ENCODE measurements at regions not wholly inside any gene's neighbourhood (a gene's known extent, or its start where the extent isn't known, plus 50 kb on each side); places are given as distances from the start of the nearest gene placed in this dataset.

- no peak for DNase-seq (ENCODE audit: low spot score)
These were observed 685.3 kb downstream of the TRIML1 start for GRCh38 chr4:188824553-188824952.

- DNase-seq (ENCODE audit: low spot score), result no peak
These were observed 687.2 kb downstream of the TRIML1 start for GRCh38 chr4:188826393-188826792.

GRCh38 chr4:188839704-188840103 lies 700.5 kb downstream of the TRIML1 start:
- DNase-seq (ENCODE audit: low spot score), result no peak

GRCh38 chr4:188841523-188841922 lies 702.3 kb downstream of the TRIML1 start:
- DNase-seq (ENCODE audit: low spot score), result no peak

- DNase-seq (ENCODE audit: low spot score), result peak; percentile 8
These were observed 715.2 kb downstream of the TRIML1 start for GRCh38 chr4:188854436-188854835.

GRCh38 chr4:188858696-188859095 lies 719.5 kb downstream of the TRIML1 start:
- DNase-seq (ENCODE audit: low spot score), result no peak

- no peak for DNase-seq (ENCODE audit: low spot score)
These were observed 725.5 kb downstream of the TRIML1 start for GRCh38 chr4:188864741-188865140.

- no peak for DNase-seq (ENCODE audit: low spot score)
These were observed 728.6 kb downstream of the TRIML1 start for GRCh38 chr4:188867796-188868195.

GRCh38 chr4:188869581-188869980 lies 730.3 kb downstream of the TRIML1 start:
- DNase-seq (ENCODE audit: low spot score), result no peak

GRCh38 chr4:188872809-188873208 lies 733.6 kb downstream of the TRIML1 start:
- DNase-seq (ENCODE audit: low spot score), result no peak

GRCh38 chr4:188876881-188877280 lies 737.6 kb downstream of the TRIML1 start:
- no peak for DNase-seq (ENCODE audit: low spot score)

- no peak for DNase-seq (ENCODE audit: low spot score)
These were observed 740.4 kb downstream of the TRIML1 start for GRCh38 chr4:188879598-188879997.

GRCh38 chr4:188887905-188888304 lies 748.7 kb downstream of the TRIML1 start:
- no peak for DNase-seq (ENCODE audit: low spot score)

GRCh38 chr4:188892837-188893236 lies 753.6 kb downstream of the TRIML1 start:
- no peak for DNase-seq (ENCODE audit: low spot score)

- no peak for DNase-seq (ENCODE audit: low spot score)
These were observed 764.7 kb downstream of the TRIML1 start for GRCh38 chr4:188903986-188904385.

GRCh38 chr4:188904617-188905016 lies 765.4 kb downstream of the TRIML1 start:
- no peak for DNase-seq (ENCODE audit: low spot score)

- no peak for DNase-seq (ENCODE audit: low spot score)
These were observed 766.0 kb downstream of the TRIML1 start for GRCh38 chr4:188905248-188905647.

- DNase-seq (ENCODE audit: low spot score), result peak; percentile 36
These were observed 772.0 kb downstream of the TRIML1 start for GRCh38 chr4:188911199-188911598.

GRCh38 chr4:188911707-188912106 lies 772.5 kb downstream of the TRIML1 start:
- DNase-seq (ENCODE audit: low spot score), result no peak

GRCh38 chr4:188915175-188915574 lies 775.9 kb downstream of the TRIML1 start:
- no peak for DNase-seq (ENCODE audit: low spot score)

GRCh38 chr4:188918787-188919186 lies 779.5 kb downstream of the TRIML1 start:
- DNase-seq (ENCODE audit: low spot score), result no peak

GRCh38 chr4:188930822-188931221 lies 791.6 kb downstream of the TRIML1 start:
- DNase-seq (ENCODE audit: low spot score), result no peak

GRCh38 chr4:188934320-188934962 lies 795.2 kb downstream of the TRIML1 start:
- DNase-seq (ENCODE audit: low spot score), result peak; percentile 36

GRCh38 chr4:188941524-188942119 lies 802.4 kb downstream of the TRIML1 start:
- peak; percentile 98 for DNase-seq (ENCODE audit: low spot score)

Data from A172 (cell line).